IPS-15b (cell line): ENCODE measurements at regions not wholly inside any gene's neighbourhood (a gene's known extent, or its start where the extent isn't known, plus 50 kb on each side); places are given as distances from the start of the nearest gene placed in this dataset.

ENCODE experiments used
- H3K27me3 ChIP-seq: one replicate; pipeline ENCODE4 v1.6.1; 2013; ENCODE audit warnings: low read length; ENCODE audit not compliant: control insufficient read depth, insufficient read depth
- H3K36me3 ChIP-seq: one replicate; pipeline ENCODE4 v1.6.1; 2013; ENCODE audit warnings: low read length; ENCODE audit not compliant: control insufficient read depth, insufficient read depth
- H3K4me1 ChIP-seq: one replicate; pipeline ENCODE4 v1.6.1; 2013; ENCODE audit warnings: mild to moderate bottlenecking, low read length; ENCODE audit not compliant: control insufficient read depth, insufficient read depth
- H3K4me3 ChIP-seq: one replicate; pipeline ENCODE4 v1.5.1; 2013; ENCODE audit warnings: low read depth, low read length
- H3K9ac ChIP-seq: one replicate; pipeline ENCODE4 v1.6.1; 2013; ENCODE audit warnings: low read depth, mild to moderate bottlenecking, low read length
- H3K9me3 ChIP-seq: one replicate; pipeline ENCODE4 v1.6.1; 2013; ENCODE audit warnings: mild to moderate bottlenecking, low read length; ENCODE audit not compliant: control insufficient read depth, insufficient read depth

GRCh38 chr19:27765912-27766725, 1446.8 kb downstream of the UQCRFS1 start:
- H3K9me3 ChIP-seq: no peaks in the 10 kb centered on the region
- H3K4me1 ChIP-seq: no peaks in the 10 kb centered on the region
- peaks cover 9% of the 10 kb centered on the region for H3K27me3 ChIP-seq

GRCh38 chr19:27765397-27765796, 1447.6 kb downstream of the UQCRFS1 start:
- no peak overlapping the region for H3K4me3 ChIP-seq
- H3K4me1 ChIP-seq: no peaks in the 10 kb centered on the region
- H3K27me3 ChIP-seq: peaks cover 9% of the 10 kb centered on the region
- no peaks in the 10 kb centered on the region for H3K36me3 ChIP-seq
- no peaks in the 10 kb centered on the region for H3K9me3 ChIP-seq
- no peak overlapping the region for H3K9ac ChIP-seq

More at GRCh38 chr19:27765912-27766725, 1446.8 kb downstream of the UQCRFS1 start:
- Histone ChIP-seq H3K4me3 (no peak overlapping the region), H3K36me3 (no peaks in the 10 kb centered on the region), H3K9ac (no peak overlapping the region)

GRCh38 chr19:27764186-27764804, 1448.7 kb downstream of the UQCRFS1 start:
- no peaks in the 10 kb centered on the region for H3K4me1 ChIP-seq
- peaks cover 11% of the 10 kb centered on the region for H3K27me3 ChIP-seq
- no peak overlapping the region for H3K4me3 ChIP-seq
- no peak overlapping the region for H3K9ac ChIP-seq
- H3K9me3 ChIP-seq: no peaks in the 10 kb centered on the region
- no peaks in the 10 kb centered on the region for H3K36me3 ChIP-seq

- no peaks in the 10 kb centered on the region for H3K4me1 ChIP-seq
- no peak overlapping the region for H3K9ac ChIP-seq
Measured at GRCh38 chr19:27762933-27763332, 1450.0 kb downstream of the UQCRFS1 start.

GRCh38 chr19:27759896-27760295, 1453.1 kb downstream of the UQCRFS1 start:
- no peaks in the 10 kb centered on the region for H3K36me3 ChIP-seq
- H3K9me3 ChIP-seq: no peaks in the 10 kb centered on the region
- H3K27me3 ChIP-seq: peaks cover 15% of the 10 kb centered on the region
- H3K4me1 ChIP-seq: no peaks in the 10 kb centered on the region
- no peak overlapping the region for H3K4me3 ChIP-seq
- H3K9ac ChIP-seq: no peak overlapping the region

More at GRCh38 chr19:27762933-27763332, 1450.0 kb downstream of the UQCRFS1 start:
- Histone ChIP-seq H3K36me3 (no peaks in the 10 kb centered on the region), H3K27me3 (peaks cover 11% of the 10 kb centered on the region), H3K4me3 (no peak overlapping the region), H3K9me3 (no peaks in the 10 kb centered on the region)

- Histone ChIP-seq H3K36me3 (no peaks in the 10 kb centered on the region), H3K9me3 (no peaks in the 10 kb centered on the region), H3K4me1 (no peaks in the 10 kb centered on the region), H3K4me3 (no peak overlapping the region), H3K9ac (no peak overlapping the region), H3K27me3 (peaks cover 15% of the 10 kb centered on the region)
Measured at GRCh38 chr19:27758626-27759505, 1454.1 kb downstream of the UQCRFS1 start.

- Histone ChIP-seq H3K27me3 (peaks cover 19% of the 10 kb centered on the region), H3K4me1 (no peaks in the 10 kb centered on the region), H3K9ac (no peak overlapping the region), H3K4me3 (no peak overlapping the region), H3K9me3 (no peaks in the 10 kb centered on the region), H3K36me3 (no peaks in the 10 kb centered on the region)
Measured at GRCh38 chr19:27754700-27755099, 1458.3 kb downstream of the UQCRFS1 start.

- no peaks in the 10 kb centered on the region for H3K4me1 ChIP-seq
- no peaks in the 10 kb centered on the region for H3K36me3 ChIP-seq
- H3K9ac ChIP-seq: no peak overlapping the region
- no peak overlapping the region for H3K4me3 ChIP-seq
- peaks cover 17% of the 10 kb centered on the region for H3K27me3 ChIP-seq
- H3K9me3 ChIP-seq: no peaks in the 10 kb centered on the region
Measured at GRCh38 chr19:27753622-27754021, 1459.3 kb downstream of the UQCRFS1 start.

- Histone ChIP-seq H3K4me3 (no peak overlapping the region), H3K4me1 (no peaks in the 10 kb centered on the region), H3K9ac (no peak overlapping the region), H3K9me3 (no peaks in the 10 kb centered on the region), H3K36me3 (no peaks in the 10 kb centered on the region), H3K27me3 (peaks cover 21% of the 10 kb centered on the region)
Measured at GRCh38 chr19:27752530-27753184, 1460.3 kb downstream of the UQCRFS1 start.

- Histone ChIP-seq H3K9me3 (no peaks in the 10 kb centered on the region), H3K36me3 (no peaks in the 10 kb centered on the region), H3K27me3 (peaks cover 20% of the 10 kb centered on the region), H3K4me3 (no peak overlapping the region), H3K4me1 (no peaks in the 10 kb centered on the region), H3K9ac (no peak overlapping the region)
Measured at GRCh38 chr19:27751044-27751391, 1461.9 kb downstream of the UQCRFS1 start.

- H3K36me3 ChIP-seq: no peaks in the 10 kb centered on the region
Measured at GRCh38 chr19:27750391-27751043, 1462.4 kb downstream of the UQCRFS1 start.

More at GRCh38 chr19:27750391-27751043, 1462.4 kb downstream of the UQCRFS1 start:
- Histone ChIP-seq H3K9me3 (no peaks in the 10 kb centered on the region), H3K4me1 (no peaks in the 10 kb centered on the region), H3K27me3 (peaks cover 19% of the 10 kb centered on the region), H3K9ac (no peak overlapping the region), H3K4me3 (no peak overlapping the region)
